H1 (cell line): ENCODE measurements at regions not wholly inside any gene's neighbourhood (a gene's known extent, or its start where the extent isn't known, plus 50 kb on each side); places are given as distances from the start of the nearest gene placed in this dataset.

Experiments used
- ASH2L ChIP-seq: fragments of 200-600, 300-600 bp; sonication (generic); IDR thresholded peaks from one replicate; pipeline ENCODE4 v1.7.1; 2017; ENCODE audit warnings: low read length
- ATF2 ChIP-seq: IDR thresholded peaks from 2 replicates; pipeline ENCODE4 v1.6.1; 2012; ENCODE audit warnings: low read length, inconsistent platforms
- BACH1 ChIP-seq: IDR thresholded peaks from 2 replicates; pipeline ENCODE4 v1.6.1; 2012; ENCODE audit warnings: low read length, improper control_type of control experiment
- GTF2F1 ChIP-seq: IDR thresholded peaks from 2 replicates; pipeline ENCODE4 v1.6.1; 2012; ENCODE audit warnings: low read depth, low read length, improper control_type of control experiment, borderline replicate concordance
- KDM5A ChIP-seq: fragments of 200-600 bp; IDR thresholded peaks from 2 replicates; pipeline ENCODE4 v1.7.1; 2012; ENCODE audit warnings: mild to moderate bottlenecking, low read length, inconsistent platforms, mixed read lengths
- SIX5 ChIP-seq: IDR thresholded peaks from 2 replicates; pipeline ENCODE4 v1.6.1; 2011; ENCODE audit warnings: mild to moderate bottlenecking, low read depth, low read length
- TF ChIP-seq, protein P1 (sequence below): IDR thresholded peaks from 2 replicates; pipeline ENCODE4 v1.6.1; 2011; ENCODE audit warnings: low read depth, mild to moderate bottlenecking, low read length; ENCODE audit not compliant: insufficient read depth

DNA sequence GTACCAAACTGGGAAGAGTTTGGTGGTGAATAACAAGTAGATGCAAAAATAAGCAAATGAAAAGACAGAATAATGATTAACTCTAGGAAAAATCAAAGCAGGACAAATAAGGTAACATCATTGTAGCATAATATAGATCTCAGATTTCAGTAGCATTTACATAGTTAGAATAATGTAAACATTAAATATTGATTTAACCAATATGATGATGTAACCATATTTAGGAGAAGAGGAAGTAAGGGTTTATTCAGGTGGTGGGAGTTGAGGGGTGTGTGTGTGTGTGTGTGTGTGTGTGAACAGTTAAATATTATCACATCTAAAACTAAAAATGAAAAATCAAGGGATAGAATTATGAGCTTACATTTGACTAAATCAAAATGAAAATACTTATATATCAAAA, 143.4 kb downstream of the NPR3 start (continued):
- no peak for TF ChIP-seq ATF2
- no peak for TF ChIP-seq ASH2L
- TF ChIP-seq BACH1: no peak
- no peak for TF ChIP-seq KDM5A
- TF ChIP-seq, protein P1, sequence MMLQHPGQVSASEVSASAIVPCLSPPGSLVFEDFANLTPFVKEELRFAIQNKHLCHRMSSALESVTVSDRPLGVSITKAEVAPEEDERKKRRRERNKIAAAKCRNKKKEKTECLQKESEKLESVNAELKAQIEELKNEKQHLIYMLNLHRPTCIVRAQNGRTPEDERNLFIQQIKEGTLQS: no peak
- TF ChIP-seq SIX5: no peak
- no peak for TF ChIP-seq GTF2F1
